ENCODE measurements at regions not wholly inside any gene's neighbourhood (a gene's known extent, or its start where the extent isn't known, plus 50 kb on each side); places are given as distances from the start of the nearest gene placed in this dataset.

- Histone ChIP-seq H2BK12ac (ENCODE audit: low read depth, low read length) (no peak overlapping the region), H3K23ac (ENCODE audit: insufficient read length) (no peak overlapping the region), H3K4me2 (ENCODE audit: insufficient read depth in 1 of 2, low read depth in 2 of 2, low read length in 2 of 2) (no peak overlapping the region), H3K23me2 (ENCODE audit: low read depth, low read length) (no peaks in the 10 kb centered on the region), H2BK120ac (replicated peaks; ENCODE audit: low read depth, low read length) (no peak overlapping the region), H3K18ac (ENCODE audit: extremely low read depth, low read length) (no peak overlapping the region), H3K4ac (replicated peaks; ENCODE audit: insufficient read length, low read depth, low read length) (no peak overlapping the region), H3K56ac (replicated peaks; ENCODE audit: insufficient read length, low read depth, low read length) (no peak overlapping the region), H3K4me1 (replicated peaks in 1 of 4; ENCODE audit: control insufficient read depth in 3 of 4, insufficient read depth in 4 of 4, low read length in 3 of 4) (no peaks in the 10 kb centered on the region), H2AK5ac (ENCODE audit: low read depth, low read length) (no peak overlapping the region), H3K9ac (replicated peaks in 1 of 4; ENCODE audit: extremely low read depth in 1 of 4, low read depth in 3 of 4, low read length in 3 of 4) (no peak overlapping the region), H3K14ac (ENCODE audit: insufficient read length) (no peak overlapping the region), H2BK15ac (ENCODE audit: low read length) (no peak overlapping the region), H3K79me1 (ENCODE audit: low read depth, low read length) (no peaks in the 10 kb centered on the region), H3K27ac (ENCODE audit: low read depth, low read length) (no peak overlapping the region), H4K8ac (ENCODE audit: extremely low read depth, insufficient read depth, low read length) (no peak overlapping the region), H2BK20ac (ENCODE audit: low read length) (no peak overlapping the region), H3K9me3 (ENCODE audit: insufficient read depth in 2 of 2, low read depth in 1 of 2, low read length in 1 of 2) (peaks cover 0 to 9% of the 10 kb centered on the region in 2 experiments; a peak in 1 of 4 replicates), H4K5ac (ENCODE audit: insufficient read length, low read depth, low read length) (no peak overlapping the region), H3K27me3 (replicated peaks in 1 of 4; ENCODE audit: control insufficient read depth in 3 of 4, extremely low read depth in 1 of 4, insufficient read depth in 3 of 4, low read length in 3 of 4) (no peaks in the 10 kb centered on the region), H2BK5ac (ENCODE audit: low read depth, low read length) (no peak overlapping the region), H3K4me3 (ENCODE audit: extremely low read depth in 1 of 4, insufficient read depth in 2 of 4, low read depth in 3 of 4, low read length in 4 of 4) (no peak overlapping the region), H4K91ac (replicated peaks; ENCODE audit: insufficient read length, low read length) (no peak overlapping the region), H3K79me2 (ENCODE audit: control insufficient read depth in 1 of 2, insufficient read depth in 2 of 2, low read length in 2 of 2) (no peaks in the 10 kb centered on the region), H2AFZ (ENCODE audit: low read length) (no peak overlapping the region), H4K20me1 (replicated peaks in 1 of 2; ENCODE audit: control insufficient read depth in 1 of 2, insufficient read depth in 2 of 2, low read length in 2 of 2) (no peaks in the 10 kb centered on the region), H3K36me3 (ENCODE audit: control insufficient read depth in 2 of 4, insufficient read depth in 4 of 4, low read length in 3 of 4) (no peaks in the 10 kb centered on the region)
- ChIA-PET POLR2A (ENCODE audit: partially characterized antibody) (no interaction called here), CTCF (ENCODE audit: partially characterized antibody) (interaction anchor here (0.7 to 1.6 kb wide), 2 partner anchors 11 to 18 kb away, joined by 4 read pairs; no protein-coding TSS in a partner anchor)
- DNase-seq (ENCODE audit: low read depth in 1 of 2, low spot score in 2 of 2) (no peak), FAIRE-seq (no peak)
- 80% methylated on average over 2 of the region's 2 CpGs; no CpG with 5 or more reads in 1 of the 2 experiments for WGBS, 2 experiments (ENCODE audit: extremely low coverage in 1 of 2, insufficient coverage in 1 of 2, insufficient read length in 1 of 2, insufficient replicate concordance in 2 of 2, low coverage in 1 of 2, low lambda C conversion rate in 2 of 2, missing lambda C conversion rate in 1 of 2)
- TF ChIP-seq RAD21 (IDR thresholded peaks at IDR 0.05 in 1 of 2, conservative IDR thresholded peaks at IDR 0.05 in 1 of 2; ENCODE audit: low read depth in 2 of 2, low read length in 2 of 2) (no peak), POLR2A (IDR thresholded peaks at IDR 0.05; ENCODE audit: control extremely low read depth in 1 of 2, low read depth in 2 of 2, low read length in 2 of 2) (no peak), SIRT6 (IDR thresholded peaks at IDR 0.05; ENCODE audit: low read length) (no peak), GABPA (IDR thresholded peaks at IDR 0.05; ENCODE audit: borderline replicate concordance, insufficient read depth, low read length) (no peak), MAX (IDR thresholded peaks at IDR 0.05) (no peak), E2F6 (IDR thresholded peaks at IDR 0.05) (no peak), NANOG (IDR thresholded peaks at IDR 0.05; ENCODE audit: insufficient read depth, low read depth, low read length, poor library complexity, severe bottlenecking) (no peak), ASH2L (IDR thresholded peaks at IDR 0.05; ENCODE audit: low read length) (no peak), POLR2AphosphoS5 (IDR thresholded peaks at IDR 0.05; ENCODE audit: low read depth, low read length) (no peak), TBP (IDR thresholded peaks at IDR 0.05; ENCODE audit: low read depth, low read length) (no peak), TAF7 (optimal IDR thresholded peaks at IDR 0.05; ENCODE audit: borderline replicate concordance, low read depth, low read length) (no peak), RNF2 (IDR thresholded peaks at IDR 0.05; ENCODE audit: borderline replicate concordance, low read depth, low read length, missing control alignments, poor library complexity, severe bottlenecking) (no peak), TAF1 (IDR thresholded peaks at IDR 0.05; ENCODE audit: low read depth, low read length) (no peak), BACH1 (IDR thresholded peaks at IDR 0.05; ENCODE audit: low read length) (no peak)
Observed at GRCh38 chr5:6995115-6995514, 281.9 kb downstream of the TENT4A start.

All from H1 (cell line).